HCT116 (cell line): ENCODE measurements at regions not wholly inside any gene's neighbourhood (a gene's known extent, or its start where the extent isn't known, plus 50 kb on each side); places are given as distances from the start of the nearest gene placed in this dataset.
A peak's percentile ranks its signal among the peaks of the same experiment; 100 is the strongest.

Experiments used
- ATAC-seq: fragments of 200-7000 bp; cut with Tn5 transposase; 2 replicates; pipeline ENCODE4 v1.9.1; 2020; ENCODE audit warnings: mild to moderate bottlenecking, moderate library complexity
- BruUV-seq: library from RNA; stranded (reverse); fragments of 400-500 nt; replicated peaks from 2 replicates; lab custom pipeline; 2021; lab: Mats Ljungman, UMichigan
- CTCF ChIA-PET: fragments of 300-600 bp; sonication (Branson Sonifier 250); formaldehyde crosslinking; loops from one replicate; lab custom pipeline; 2021; ENCODE audit warnings: antibody characterized with exemption; lab: Charles Lee
- POLR2A ChIA-PET: fragments of 300-600, 350-600 bp; sonication (Branson Sonifier 250); formaldehyde crosslinking; loops from one replicate; lab custom pipeline; 2021; ENCODE audit warnings: antibody characterized with exemption; lab: Charles Lee
- RAD21 ChIA-PET, 2 experiments: fragments of 300-600 bp; sonication (Branson Sonifier 250); formaldehyde crosslinking; loops; one replicate each; lab custom pipeline; 2023; ENCODE audit warnings: low total read pairs in 2 of 2; ENCODE audit not compliant: uncharacterized antibody in 2 of 2, unreplicated experiment in 2 of 2, low non-redundant PET in 1 of 2; lab: Charles Lee
- DNase-seq: peaks from one replicate; pipeline ENCODE4 v3.0.0-alpha.2; 2010; ENCODE audit warnings: low read depth, low spot score
- H2AFZ ChIP-seq: fragments of 200-600 bp; shearing (Covaris generic), sonication (generic); 2 replicates; pipeline ENCODE4 v1.6.1; 2017; ENCODE audit warnings: low read depth, mixed run types, mixed read lengths, antibody characterized with exemption, low read length; ENCODE audit not compliant: poor library complexity, severe bottlenecking
- H3K27ac ChIP-seq: 2 replicates; pipeline ENCODE4 v1.5.1; 2012; ENCODE audit warnings: low read depth, low read length
- H3K27me3 ChIP-seq: fragments of 200-600 bp; sonication (generic); 2 replicates; pipeline ENCODE4 v1.6.1; 2016; ENCODE audit warnings: mixed run types, low read length, mixed read lengths; ENCODE audit not compliant: insufficient read depth
- H3K36me3 ChIP-seq, 2 experiments: fragments of 200-500 bp in 1 of 2; fragments of 200-600 bp in 1 of 2; sonication (Bioruptor generic) in 1 of 2; sonication (generic) in 1 of 2; 2 replicates each; pipeline versions ENCODE4 v1.5.1 to v1.6.1; 2014 to 2016; ENCODE audit warnings: low read length in 2 of 2, inconsistent platforms in 1 of 2, mixed read lengths in 1 of 2, mixed run types in 1 of 2; ENCODE audit not compliant: insufficient read depth in 2 of 2, control insufficient read depth in 1 of 2
- H3K4me1 ChIP-seq, 2 experiments: fragments of 200-600 bp in 1 of 2; sonication (generic) in 1 of 2; 2 replicates each; pipeline versions ENCODE4 v1.5.1 to v1.6.1; 2012 to 2017; ENCODE audit warnings: low read length in 2 of 2, inconsistent platforms in 1 of 2, mild to moderate bottlenecking in 1 of 2, mixed read lengths in 1 of 2, mixed run types in 1 of 2, moderate library complexity in 1 of 2; ENCODE audit not compliant: insufficient read depth in 2 of 2, control insufficient read depth in 1 of 2
- H3K4me2 ChIP-seq: fragments of 200-600 bp; sonication (generic); 2 replicates; pipeline ENCODE4 v1.6.1; 2017; ENCODE audit warnings: mixed run types, low read length, mixed read lengths
- H3K4me3 ChIP-seq, 2 experiments: fragments of 200-600 bp in 1 of 2; sonication (generic) in 1 of 2; replicated peaks in 1 of 2; 2 replicates each; pipeline ENCODE4 v1.5.1; 2011 to 2016; ENCODE audit warnings: low read length in 2 of 2, control low read depth in 1 of 2, low read depth in 1 of 2, mild to moderate bottlenecking in 1 of 2, mixed read lengths in 1 of 2, mixed run types in 1 of 2
- H3K79me2 ChIP-seq: fragments of 200-600 bp; sonication (generic); 2 replicates; pipeline ENCODE4 v1.6.1; 2017; ENCODE audit warnings: mild to moderate bottlenecking, mixed run types, low read length, moderate library complexity, mixed read lengths; ENCODE audit not compliant: insufficient read depth
- H3K9ac ChIP-seq: fragments of 200-600 bp; sonication (generic); 2 replicates; pipeline ENCODE4 v1.6.1; 2016; ENCODE audit warnings: low read length, mixed read lengths
- H3K9me2 ChIP-seq: fragments of 200-600 bp; sonication (generic), shearing (Covaris generic); 2 replicates; pipeline ENCODE4 v1.6.1; 2017; ENCODE audit warnings: mixed run types, mild to moderate bottlenecking, moderate library complexity; ENCODE audit not compliant: insufficient read depth
- H3K9me3 ChIP-seq, 2 experiments: fragments of 200-500 bp in 1 of 2; fragments of 200-600 bp in 1 of 2; sonication (Bioruptor generic) in 1 of 2; sonication (generic) in 1 of 2; 2 replicates each; pipeline ENCODE4 v1.6.1; 2014 to 2017; ENCODE audit warnings: low read length in 2 of 2, mixed read lengths in 2 of 2, inconsistent platforms in 1 of 2, low read depth in 1 of 2, mild to moderate bottlenecking in 1 of 2, mixed run types in 1 of 2, moderate library complexity in 1 of 2; ENCODE audit not compliant: control insufficient read depth in 1 of 2, insufficient read depth in 1 of 2
- H4K20me1 ChIP-seq: fragments of 200-600 bp; sonication (generic), shearing (Covaris generic); 2 replicates; pipeline ENCODE4 v1.6.1; 2017; ENCODE audit warnings: mixed run types, mild to moderate bottlenecking, moderate library complexity; ENCODE audit not compliant: insufficient read depth
- CEBPB ChIP-seq: IDR thresholded peaks from 2 replicates; pipeline ENCODE4 v1.6.1; 2012; ENCODE audit warnings: low read depth
- CTCF ChIP-seq, 3 experiments: fragments of 200-600 bp in 1 of 3; sonication (generic) in 1 of 3; IDR thresholded peaks in 2 of 3; conservative IDR thresholded peaks in 1 of 3; 2 replicates each; pipeline ENCODE4 v1.5.1; 2012 to 2017; ENCODE audit warnings: low read depth in 2 of 3, low read length in 2 of 3, antibody characterized with exemption in 1 of 3, borderline replicate concordance in 1 of 3, control low read depth in 1 of 3, mild to moderate bottlenecking in 1 of 3, mixed read lengths in 1 of 3, mixed run types in 1 of 3, moderate library complexity in 1 of 3; ENCODE audit not compliant: insufficient read depth in 1 of 3
- EGR1 ChIP-seq: IDR thresholded peaks from 2 replicates; pipeline ENCODE4 v1.6.1; 2012; ENCODE audit warnings: low read depth
- EZH2 ChIP-seq: fragments of 200-600 bp; sonication (generic); IDR thresholded peaks from 2 replicates; pipeline ENCODE4 v1.6.1; 2017; ENCODE audit warnings: antibody characterized with exemption, mixed run types
- FOSL1 ChIP-seq: IDR thresholded peaks from 2 replicates; pipeline ENCODE4 v1.6.1; 2012; ENCODE audit warnings: low read depth
- JUND ChIP-seq: IDR thresholded peaks from 2 replicates; pipeline ENCODE4 v1.6.1; 2012
- MAX ChIP-seq: IDR thresholded peaks from 2 replicates; pipeline ENCODE4 v1.6.1; 2012
- POLR2AphosphoS5 ChIP-seq: IDR thresholded peaks from 2 replicates; pipeline ENCODE4 v1.6.1; 2011; ENCODE audit warnings: mild to moderate bottlenecking, low read depth, low read length, moderate library complexity
- RAD21 ChIP-seq: IDR thresholded peaks from 2 replicates; pipeline ENCODE4 v1.6.1; 2012; ENCODE audit warnings: low read depth, mild to moderate bottlenecking
- SIN3A ChIP-seq: IDR thresholded peaks from 2 replicates; pipeline ENCODE4 v1.6.1; 2012; ENCODE audit warnings: low read depth
- SRF ChIP-seq: IDR thresholded peaks from 2 replicates; pipeline ENCODE4 v1.6.1; 2012; ENCODE audit warnings: low read depth
- TCF7L2 ChIP-seq: IDR thresholded peaks from 2 replicates; pipeline ENCODE4 v1.7.0; 2011; ENCODE audit warnings: borderline replicate concordance, inconsistent platforms; ENCODE audit not compliant: insufficient read depth, insufficient read length; ENCODE audit errors: extremely low read depth
- ZFX ChIP-seq: fragments of 450-650 bp; IDR thresholded peaks from 2 replicates; pipeline ENCODE4 v1.6.1; 2017
- intact Hi-C: fragments of 100-400 bp; cut with micrococcal nuclease; formaldehyde crosslinking; loops from 2 replicates; pipeline ENCODE4 v1.10.0; 2022
- TF ChIP-seq, protein P1 (sequence below): IDR thresholded peaks from 2 replicates; pipeline ENCODE4 v1.6.1; 2012

- no peak for ATAC-seq
- Histone ChIP-seq H3K9ac (no peak overlapping the region), H3K36me3 (no peaks in the 10 kb centered on the region), H3K27me3 (no peaks in the 10 kb centered on the region), H3K9me3 (no peaks in the 10 kb centered on the region), H3K9me2 (no peaks in the 10 kb centered on the region), H2AFZ (no peak overlapping the region), H3K27ac (no peak overlapping the region), H3K79me2 (no peaks in the 10 kb centered on the region), H4K20me1 (no peaks in the 10 kb centered on the region), H3K4me1 (no peaks in the 10 kb centered on the region), H3K4me3 (no peak overlapping the region), H3K4me2 (no peak overlapping the region)
- ChIA-PET CTCF (no interaction called here), POLR2A (no interaction called here), RAD21 (no interaction called here)
- no TSS peak for BruUV-seq
- no peak for TF ChIP-seq EZH2
- TF ChIP-seq SIN3A = no peak
- no peak for TF ChIP-seq MAX
- TF ChIP-seq CEBPB = no peak
- no peak for TF ChIP-seq RAD21
- TF ChIP-seq ZFX = no peak
- TF ChIP-seq, protein P1, sequence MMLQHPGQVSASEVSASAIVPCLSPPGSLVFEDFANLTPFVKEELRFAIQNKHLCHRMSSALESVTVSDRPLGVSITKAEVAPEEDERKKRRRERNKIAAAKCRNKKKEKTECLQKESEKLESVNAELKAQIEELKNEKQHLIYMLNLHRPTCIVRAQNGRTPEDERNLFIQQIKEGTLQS = no peak
- TF ChIP-seq FOSL1 = no peak
- no peak for TF ChIP-seq POLR2AphosphoS5
- TF ChIP-seq EGR1 = no peak
- intact Hi-C loops = no loop called here
- DNase-seq = no peak
These were observed 172.2 kb downstream of the MBD2 start for GRCh38 chr18:54052259-54052658.

DNA sequence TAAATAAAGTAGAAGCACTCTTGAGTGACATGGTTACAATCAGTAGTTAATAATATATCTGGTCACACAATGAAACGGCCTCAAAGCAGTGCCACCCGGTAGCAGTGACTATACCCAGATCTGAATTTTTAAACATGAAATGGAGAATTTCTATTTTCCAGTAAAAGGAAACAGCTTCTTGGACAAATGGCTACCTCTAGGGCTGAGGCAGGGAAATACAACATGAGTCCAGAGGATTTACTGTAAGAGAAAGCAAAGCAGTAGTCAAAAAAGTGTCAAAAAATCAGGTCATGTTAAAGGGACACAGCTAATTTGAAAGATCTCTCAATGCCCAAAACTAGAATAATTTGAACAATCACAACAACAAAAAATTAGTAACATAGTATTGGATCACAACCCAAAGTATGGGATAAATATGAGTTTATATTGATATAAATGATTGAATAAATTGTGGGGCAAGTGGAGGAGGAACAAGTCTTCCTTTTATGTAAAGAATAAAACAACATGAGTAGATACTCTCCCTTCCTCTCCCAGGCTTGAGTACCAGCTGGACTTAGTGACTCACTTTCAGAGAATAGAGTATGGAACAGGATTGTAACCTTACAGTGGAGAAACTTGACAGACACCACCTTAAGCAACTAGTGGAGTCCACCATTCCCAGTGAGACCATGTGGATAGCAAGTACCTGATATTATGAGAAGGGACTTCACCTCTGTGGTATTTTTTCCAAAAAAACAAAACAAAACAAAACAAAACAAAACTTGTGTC, 180.8 kb downstream of the MBD2 start:
- H3K9me3 ChIP-seq = no peaks in the 10 kb centered on the region
- H3K36me3 ChIP-seq = no peaks in the 10 kb centered on the region
- no peaks in the 10 kb centered on the region for H4K20me1 ChIP-seq
- H3K79me2 ChIP-seq = no peaks in the 10 kb centered on the region
- intact Hi-C loops = no loop called here
- BruUV-seq = no TSS peak
- DNase-seq (no peak), ATAC-seq (no peak)
- H3K27me3 ChIP-seq = no peaks in the 10 kb centered on the region
- peak; percentile 12; the same call in 1 of the 2 replicates for TF ChIP-seq RAD21
- TF ChIP-seq, protein P1 = no peak
- TF ChIP-seq SRF = no peak
- 0 out of 6 replicates have a peak, but pooled peaks of 1 of the 3 experiments have one; percentile 11 for TF ChIP-seq CTCF (IDR thresholded peaks at IDR 0.05 in 2 of 3, conservative IDR thresholded peaks at IDR 0.05 in 1 of 3; ENCODE audit: borderline replicate concordance in 1 of 3, insufficient read depth in 1 of 3, low read depth in 2 of 3, low read length in 2 of 3)
- no peak for TF ChIP-seq JUND
- TF ChIP-seq TCF7L2 = no peak
- TF ChIP-seq EGR1 = no peak
- ChIA-PET POLR2A (no interaction called here), CTCF (no interaction called here), RAD21 (no interaction called here)
- H3K9ac ChIP-seq = no peak overlapping the region
- H2AFZ ChIP-seq = no peak overlapping the region
- no peak overlapping the region for H3K4me2 ChIP-seq
- H3K4me1 ChIP-seq = no peaks in the 10 kb centered on the region
- no peak overlapping the region for H3K4me3 ChIP-seq
- H3K27ac ChIP-seq = no peak overlapping the region
- H3K9me2 ChIP-seq = no peaks in the 10 kb centered on the region
